Hematopoietic multipotent progenitor cell treated with erythropoietin and hydrocortisone succinate and interleukin-3 and kit ligand, for 15 days (in vitro differentiated cells): ENCODE measurements at regions not wholly inside any gene's neighbourhood (a gene's known extent, or its start where the extent isn't known, plus 50 kb on each side); places are given as distances from the start of the nearest gene placed in this dataset.

Experiments used
- DNase-seq: peaks from one replicate; pipeline ENCODE4 v3.0.0-alpha.2; 2015; ENCODE audit warnings: low spot score

DNA sequence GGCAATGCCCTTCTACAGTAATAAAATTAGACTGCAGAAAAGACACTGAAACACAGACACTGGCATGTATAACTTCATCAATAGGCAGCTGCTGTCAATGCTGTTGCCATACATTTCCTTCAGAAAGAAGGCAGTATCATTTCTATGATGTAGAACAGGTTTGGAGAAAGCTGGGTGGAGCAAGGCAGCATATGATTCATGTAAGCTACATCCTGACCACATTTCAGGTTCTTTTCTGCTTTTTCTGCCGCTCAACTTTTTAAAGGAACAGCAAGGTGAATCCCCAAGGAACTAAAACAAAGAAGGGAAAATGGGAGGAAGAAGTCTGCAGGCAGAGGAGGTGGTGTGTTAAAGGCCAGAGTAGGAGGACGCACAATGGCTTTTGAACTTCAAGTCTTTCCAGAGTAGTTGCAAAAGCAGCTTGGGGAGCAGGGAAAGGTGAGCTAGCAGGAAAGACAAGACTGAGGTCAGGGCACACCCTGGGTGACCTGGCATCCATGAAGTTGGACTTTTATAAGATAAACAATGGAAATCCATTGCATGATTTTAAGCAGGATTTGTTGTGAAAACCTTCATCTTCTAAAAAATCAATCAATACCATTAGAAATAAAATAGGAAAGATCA, 142.1 kb downstream of the MED10 start:
- DNase-seq, result no peak

DNA sequence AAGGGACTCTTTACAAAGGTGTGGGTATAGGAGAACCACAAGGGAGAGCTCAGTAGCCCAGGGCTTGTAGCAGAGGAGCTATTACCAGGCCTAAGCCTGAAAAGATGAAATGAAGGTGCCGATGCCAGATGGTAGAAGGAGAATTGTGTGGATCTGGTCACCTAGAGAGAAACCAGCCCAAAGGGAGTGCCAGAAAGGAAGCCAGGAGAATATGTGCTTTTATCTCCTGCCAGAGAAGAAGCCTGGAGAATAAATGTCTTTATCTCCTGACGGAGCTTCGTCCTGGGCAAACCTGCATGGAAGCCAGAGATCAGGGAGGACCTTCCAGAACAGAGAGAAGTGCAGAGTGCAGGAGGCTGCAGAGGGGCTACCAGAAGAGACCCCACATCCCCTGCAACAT, 142.6 kb downstream of the MED10 start:
- no peak for DNase-seq

DNA sequence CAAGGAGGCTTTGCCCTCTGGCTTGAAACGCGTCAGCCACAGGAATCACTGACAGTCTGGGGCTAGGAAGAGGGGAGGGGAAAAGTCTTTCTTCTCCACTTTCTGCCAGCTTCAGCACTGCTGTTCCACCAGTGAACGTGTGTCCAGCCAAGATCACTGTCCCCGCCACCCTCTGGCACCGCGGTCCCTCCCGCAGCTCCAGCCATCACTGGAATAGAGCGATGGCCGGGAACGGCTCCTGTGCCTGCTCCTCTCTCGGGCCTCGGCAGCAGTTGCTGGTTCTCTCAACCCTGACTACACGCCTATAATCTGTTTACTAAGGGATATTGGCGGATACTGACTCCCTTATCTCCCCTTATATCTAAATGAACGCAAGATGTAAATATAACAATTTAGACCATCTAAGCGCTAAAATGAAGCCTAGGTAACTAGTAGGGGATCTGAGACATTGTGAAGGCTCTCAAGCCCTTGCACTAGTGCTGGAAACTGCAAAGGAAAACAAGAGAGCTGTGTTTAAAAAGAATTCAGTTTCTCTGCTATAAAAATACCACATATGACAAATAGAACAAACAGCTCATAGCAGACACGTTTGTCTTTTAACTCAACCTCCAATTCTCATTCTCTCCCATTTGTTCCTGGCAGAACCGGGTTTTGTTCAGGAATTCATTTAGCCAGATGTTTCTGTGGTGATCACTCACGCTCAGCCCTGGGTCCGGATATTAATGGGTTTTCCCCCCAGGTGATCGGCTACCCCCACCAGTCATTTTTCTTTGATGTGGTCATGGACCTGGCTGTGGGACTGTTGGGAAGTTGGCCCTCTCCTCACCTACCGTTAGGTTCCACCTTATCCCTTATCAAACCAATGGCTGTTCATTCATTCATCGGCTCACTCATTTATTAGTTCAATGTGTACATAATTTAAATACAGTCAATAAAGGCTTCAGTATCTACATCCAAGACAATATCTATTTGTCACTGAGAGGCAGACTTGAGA, 149.8 kb downstream of the MED10 start:
- DNase-seq, result no peak

DNA sequence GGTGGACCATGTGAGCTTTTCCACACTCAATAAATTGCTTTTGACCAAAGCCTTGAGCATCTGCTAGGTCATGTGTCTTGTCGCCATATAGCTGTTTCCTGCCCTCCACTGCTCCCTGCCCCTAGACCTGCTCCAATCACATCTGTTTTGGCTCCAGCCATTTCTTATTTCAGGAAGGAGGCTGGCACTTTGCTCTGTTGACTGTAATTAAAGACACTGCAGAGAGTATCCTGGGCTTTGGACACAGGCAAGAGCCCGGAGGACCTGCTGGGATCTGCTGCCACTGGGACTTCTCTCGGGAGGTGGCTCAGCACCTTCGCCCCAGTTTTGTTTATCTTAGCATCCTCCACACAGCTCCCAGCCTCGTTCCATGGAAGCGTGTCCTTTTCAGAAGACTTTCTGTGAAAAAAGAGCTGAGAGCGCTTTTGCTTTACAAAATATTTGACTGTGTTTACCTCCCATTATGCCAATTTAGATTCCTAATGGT, 153.2 kb downstream of the MED10 start:
- DNase-seq, result no peak

DNA sequence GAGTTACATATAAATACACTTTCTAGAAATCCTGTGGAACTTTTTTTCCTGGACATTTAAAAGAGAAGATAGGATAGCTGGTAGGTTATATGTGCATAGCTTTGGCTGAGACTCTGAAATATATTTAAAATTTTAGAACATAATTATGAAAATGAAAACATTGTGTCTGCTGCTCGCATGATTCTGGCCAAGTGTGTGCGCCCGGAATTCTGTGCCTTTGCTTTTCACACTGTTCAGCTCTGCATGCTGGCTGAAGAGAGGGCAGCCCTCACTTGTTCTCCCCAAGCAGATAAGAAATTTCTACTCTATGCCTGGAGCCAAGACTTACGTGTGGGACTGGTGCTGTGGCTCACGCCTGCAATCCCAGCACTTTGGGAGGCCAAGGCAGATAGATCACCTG, 153.9 kb downstream of the MED10 start:
- DNase-seq, result no peak

DNA sequence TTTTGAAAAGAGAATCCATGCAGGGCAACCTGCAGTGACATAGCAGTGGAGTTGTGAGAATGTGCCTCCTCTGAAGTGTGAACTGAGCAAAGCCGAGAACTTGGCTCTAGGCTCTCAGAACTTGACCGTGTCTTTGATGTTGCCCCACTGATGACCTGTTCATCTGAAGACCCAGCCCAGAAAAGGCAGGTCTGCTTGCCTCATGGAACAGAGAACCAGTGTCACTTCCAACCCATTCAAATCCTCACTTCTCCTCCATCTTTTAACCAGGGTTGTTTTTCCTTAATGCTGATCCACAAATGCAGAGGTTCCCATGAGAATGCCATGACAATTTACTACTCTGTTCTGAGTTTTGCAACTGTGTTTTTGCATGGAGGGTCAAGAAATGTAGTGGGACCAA, 155.4 kb downstream of the MED10 start:
- DNase-seq, result no peak

DNA sequence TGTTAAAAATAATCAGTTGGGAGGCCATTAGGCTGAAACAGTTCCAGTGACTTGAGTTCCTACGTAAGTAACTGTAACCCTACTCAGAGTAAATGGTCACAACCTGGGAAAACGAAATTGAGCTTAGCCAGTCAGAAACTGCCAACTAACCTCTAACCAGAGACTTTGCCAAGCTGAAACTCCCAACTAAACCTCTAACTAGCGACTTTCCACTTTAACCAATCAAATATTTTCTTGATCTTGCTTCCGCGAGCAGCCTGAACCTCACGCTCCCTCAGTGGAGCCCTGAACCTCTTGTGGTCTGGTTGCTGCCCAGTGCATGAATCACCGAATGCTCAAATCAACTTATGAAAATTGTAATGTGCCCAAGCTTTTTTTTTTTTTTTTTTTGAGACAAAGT, 156.2 kb downstream of the MED10 start:
- DNase-seq, result no peak

DNA sequence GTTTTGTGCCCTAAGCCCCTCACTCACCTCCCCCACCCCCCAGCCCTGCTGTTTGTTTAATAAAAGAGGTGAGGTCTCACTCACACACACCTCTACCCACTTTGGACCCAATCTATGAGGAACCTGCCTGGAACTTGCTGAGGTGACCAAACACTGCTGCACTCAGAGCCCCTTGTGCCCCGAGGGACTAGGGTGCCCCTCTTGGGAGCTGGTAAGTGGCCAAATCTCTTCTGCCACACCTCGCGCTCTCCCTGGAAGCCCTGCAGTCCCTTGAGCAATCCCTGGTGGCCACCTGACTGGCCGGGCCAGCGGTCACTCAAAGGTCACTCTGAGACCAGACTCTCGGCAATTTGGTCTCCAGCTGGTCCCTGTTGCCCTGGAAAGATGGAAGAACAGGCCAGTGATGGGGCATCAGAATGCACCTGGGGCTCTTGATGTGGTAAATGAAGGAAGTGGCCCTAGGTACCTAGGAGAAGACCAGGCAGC, 157.2 kb downstream of the MED10 start:
- DNase-seq, result no peak

DNA sequence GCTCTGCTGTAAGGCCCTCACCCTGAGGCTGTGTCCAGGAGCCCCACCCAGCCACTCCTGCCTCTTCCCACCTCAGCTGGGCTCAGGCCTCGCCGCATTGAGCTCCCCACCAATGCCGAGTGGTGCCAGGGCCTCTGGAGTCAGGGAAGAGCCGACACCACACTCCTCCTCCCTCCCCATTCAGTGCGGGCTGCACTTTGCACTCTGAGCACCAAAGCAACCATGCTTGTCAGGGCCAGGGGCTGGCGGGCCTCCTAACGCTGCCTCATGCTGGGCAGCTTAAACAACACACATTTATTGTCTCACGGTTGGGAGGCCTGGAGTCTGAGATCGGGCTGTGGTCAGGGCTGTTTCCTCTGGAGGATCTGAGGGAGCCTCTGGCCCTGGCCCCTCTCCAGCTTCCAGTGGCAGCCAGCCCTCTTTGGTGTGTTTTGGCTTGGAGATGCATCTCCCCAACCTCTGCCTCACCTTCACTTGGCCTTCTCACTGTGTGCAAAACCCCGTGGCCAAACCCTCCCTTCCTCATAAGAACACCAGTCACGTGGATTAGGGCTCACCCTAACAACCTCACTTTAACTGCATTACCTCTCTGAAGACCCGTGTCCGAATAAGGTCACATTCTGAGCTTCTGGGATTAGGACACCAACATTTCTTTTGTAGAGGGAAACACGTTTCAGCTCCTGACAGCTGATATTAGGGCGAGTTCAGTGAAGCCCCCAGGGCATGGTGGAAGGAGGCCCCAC, 157.8 kb downstream of the MED10 start:
- DNase-seq, result no peak

DNA sequence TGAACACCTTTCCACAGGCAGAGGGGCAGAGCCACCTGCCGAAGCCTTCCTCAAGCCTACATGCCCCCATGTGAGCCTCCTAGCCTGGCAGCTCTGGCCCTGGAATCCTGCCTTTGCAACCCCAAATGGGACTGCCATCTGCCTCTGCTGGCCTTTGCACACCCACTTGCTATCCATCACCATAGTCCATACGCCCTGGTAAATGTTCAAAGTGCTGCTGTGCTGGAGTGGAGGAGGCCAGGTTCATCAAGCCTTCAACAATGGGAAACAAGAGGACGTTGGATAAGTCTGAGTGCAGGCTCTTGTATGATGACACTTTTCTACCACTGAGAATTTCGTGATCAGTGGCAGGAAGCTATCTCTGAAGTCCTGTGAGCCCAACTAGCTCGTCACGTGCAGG, 159.8 kb downstream of the MED10 start:
- no peak for DNase-seq

DNA sequence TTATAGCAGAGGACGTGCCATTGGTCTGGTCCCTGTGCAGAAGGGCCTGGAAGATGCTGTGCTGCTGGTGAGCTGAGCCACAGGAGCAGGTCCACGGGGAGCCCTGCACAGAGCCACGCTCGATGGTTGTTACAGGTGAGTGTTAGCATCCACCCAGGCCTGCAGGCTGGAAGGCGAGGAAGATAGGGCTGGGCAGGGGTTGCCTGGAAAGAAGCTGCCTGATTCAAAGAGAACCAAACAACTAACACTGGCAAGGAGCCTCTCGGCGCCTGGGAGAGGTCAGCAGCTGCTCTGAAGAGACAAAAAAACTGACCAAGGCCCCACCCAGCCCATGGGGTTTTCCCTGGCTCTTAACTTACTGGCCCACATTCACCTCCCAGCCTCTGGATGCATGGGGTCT, 160.2 kb downstream of the MED10 start:
- DNase-seq, result no peak

DNA sequence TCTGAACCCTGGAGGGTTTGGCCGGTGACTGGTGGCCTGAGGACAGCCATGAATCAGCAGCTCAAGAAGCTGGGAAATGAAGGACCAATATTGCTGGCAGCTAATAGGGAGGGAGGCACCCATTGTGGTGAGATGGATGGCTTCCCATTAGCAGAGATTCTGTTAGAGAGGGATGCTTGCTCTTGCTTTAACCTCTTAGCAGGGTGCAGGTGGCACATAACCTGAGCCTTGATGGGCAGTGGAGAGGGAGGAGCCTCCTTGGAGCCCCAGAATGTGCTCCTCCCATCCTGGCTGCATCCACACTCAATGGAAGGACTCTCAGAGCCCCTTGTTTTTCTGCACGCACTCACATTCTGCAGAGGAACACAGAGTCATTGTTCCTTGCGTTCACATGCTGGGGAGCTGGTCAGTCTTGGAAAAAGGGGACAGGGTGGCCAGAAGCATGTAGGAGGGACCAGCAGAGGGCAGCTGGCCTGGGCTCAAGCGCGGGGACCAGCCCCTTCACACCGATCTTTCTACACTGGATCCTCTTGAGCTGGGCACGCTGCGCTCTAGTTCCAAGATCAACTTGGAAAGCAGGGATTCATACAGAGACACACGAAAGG, 161.8 kb downstream of the MED10 start:
- no peak for DNase-seq

DNA sequence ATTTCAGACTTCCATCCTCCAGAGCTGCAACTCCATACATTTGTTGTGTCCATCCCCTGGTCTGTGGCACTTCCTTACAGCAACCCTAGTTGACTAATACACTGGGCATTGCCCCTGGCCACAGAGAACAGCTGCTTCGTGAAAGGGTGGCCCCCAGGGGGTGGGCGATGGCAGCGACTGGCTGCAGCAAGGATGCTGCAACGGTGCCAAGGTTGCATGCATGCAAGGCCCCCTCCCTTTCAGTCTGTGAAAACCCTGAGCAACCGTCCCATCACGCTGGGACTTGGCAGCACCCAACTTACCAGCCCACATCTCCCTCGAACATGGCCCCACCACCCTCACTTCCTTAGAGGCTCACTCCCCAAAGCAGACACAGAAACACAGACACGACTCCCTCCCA, 162.5 kb downstream of the MED10 start:
- no peak for DNase-seq

DNA sequence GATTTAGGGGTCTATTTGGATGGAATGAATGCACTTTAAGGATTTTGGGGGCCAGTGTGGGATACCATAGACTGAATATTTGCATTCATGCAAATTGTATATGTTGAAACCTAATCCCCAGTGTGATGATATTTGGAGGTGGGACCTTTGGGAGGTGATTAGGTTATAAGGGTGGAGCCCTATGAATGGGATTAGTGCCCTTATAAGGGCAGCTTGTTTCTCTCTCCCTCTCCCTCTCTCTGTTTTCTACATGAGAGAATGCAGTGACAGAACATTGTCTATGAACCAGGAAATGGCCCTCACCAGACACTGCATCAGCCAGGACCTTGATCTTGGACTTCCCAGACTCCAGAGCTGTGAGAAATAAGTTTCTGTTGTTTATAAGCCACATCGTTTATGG, 166.1 kb downstream of the MED10 start:
- no peak for DNase-seq

DNA sequence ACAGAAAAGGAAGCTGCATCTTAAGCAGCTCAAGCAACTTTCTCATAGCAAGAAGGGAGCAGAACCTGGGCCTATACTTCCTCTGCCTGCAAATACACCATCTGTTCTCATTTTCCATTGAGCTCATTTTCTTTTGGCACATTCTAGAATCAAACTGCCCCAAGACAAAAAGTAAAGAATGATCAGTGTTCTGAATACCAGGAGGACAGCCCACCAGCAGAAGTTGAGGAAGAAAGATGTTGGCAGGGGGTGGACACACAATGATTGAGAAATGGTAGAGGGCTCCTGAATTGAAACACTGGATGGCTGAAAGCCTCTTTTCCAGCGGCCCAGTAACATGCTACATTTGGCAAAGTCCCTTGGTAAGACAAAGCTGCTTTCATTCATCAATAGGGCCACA, 171.8 kb downstream of the MED10 start:
- DNase-seq, result no peak

DNA sequence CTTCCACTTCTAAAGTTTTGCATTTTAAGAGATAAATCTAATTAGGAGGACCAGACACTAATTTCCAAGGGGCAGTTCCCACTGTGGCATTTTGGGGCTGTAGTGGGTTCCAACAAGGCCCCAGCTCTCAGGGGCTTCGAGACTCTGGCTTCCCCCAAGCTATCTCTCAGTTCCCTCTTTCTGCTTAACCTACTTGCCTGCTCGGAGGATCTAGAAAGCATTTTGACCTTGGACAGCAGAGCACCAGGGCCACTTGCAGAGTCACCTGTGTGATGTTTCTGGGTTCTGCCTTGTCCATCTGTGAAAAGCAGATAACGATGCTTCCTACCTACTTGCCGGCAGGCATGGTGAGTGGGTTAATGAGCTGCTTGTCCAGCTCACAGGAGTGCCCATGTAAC, 175.4 kb downstream of the MED10 start:
- DNase-seq, result no peak

DNA sequence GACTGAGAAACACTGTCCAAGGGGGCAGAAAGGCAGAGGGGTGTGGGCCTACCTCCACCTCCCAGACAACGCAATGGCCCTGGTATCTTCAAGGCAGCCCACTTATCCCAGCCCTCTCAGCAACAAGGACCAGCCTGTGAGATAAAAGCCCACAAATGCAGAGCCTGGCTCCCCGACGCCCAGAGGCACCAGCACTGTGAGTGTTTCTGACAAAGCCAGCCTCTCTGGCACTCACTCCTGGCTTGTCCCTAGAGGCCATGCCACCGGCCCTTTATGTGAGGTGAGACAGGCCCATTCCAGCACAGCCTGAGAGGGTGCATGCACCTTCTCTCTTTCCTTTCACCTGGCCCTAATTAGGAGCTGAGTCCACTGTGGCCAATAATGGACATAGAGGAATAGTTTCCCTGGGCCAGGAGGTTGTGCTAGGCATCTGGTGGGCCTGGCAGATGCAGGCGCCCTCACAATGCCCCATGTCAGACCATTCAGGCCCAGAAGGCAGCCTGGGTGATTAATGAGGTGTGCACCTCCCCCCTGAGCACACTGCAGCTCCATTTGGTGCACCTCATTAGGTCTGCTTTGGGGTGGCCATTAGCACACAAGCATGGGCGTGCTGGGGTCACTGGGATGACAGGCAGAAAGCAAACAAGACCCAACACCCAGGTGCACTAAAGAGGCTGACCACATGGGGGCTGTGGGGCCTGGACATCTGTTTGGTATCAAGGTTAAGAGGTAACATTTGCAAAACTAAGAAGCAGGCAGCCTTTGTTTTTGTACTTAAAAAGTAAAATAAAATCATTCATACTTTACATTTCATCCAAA, 176.0 kb downstream of the MED10 start:
- DNase-seq, result no peak

DNA sequence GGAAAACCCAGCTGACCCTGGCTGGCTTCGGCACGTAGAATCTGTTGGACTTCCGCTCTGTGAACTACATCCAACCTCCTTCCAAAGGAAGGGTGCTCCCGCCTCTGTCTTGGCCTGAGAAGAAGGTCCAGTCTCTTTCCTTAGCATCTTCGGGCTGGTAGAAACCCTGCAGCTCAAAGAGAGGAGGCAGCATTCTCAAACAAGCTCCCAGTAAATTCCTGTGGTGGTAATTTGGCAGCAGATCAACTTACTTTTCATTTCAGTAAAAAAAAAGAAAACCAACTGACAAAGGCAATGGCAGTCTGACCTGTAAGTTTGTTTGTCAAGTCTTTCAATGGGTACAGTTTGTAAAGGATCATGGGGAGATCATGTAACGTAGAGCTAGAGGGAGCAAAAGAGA, 176.7 kb downstream of the MED10 start:
- DNase-seq, result no peak

DNA sequence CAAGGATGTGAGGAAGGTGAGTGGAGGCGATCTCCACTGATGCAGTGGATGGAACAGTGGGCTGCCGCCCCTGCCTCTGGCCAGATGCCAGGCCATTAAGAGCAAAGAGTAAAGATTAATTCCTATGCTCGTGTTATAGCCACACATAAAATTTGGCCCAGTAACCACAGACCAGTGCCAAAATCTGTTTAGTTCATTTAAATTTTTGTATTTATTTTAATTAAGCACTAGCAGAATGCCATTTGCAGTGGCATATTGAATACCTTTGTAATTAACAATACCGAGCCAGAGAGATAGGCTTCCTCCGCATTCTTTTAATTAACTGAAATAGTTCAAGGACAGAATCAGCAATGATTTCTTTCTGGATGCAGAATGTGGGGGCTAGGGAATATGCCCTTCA, 179.8 kb downstream of the MED10 start:
- DNase-seq, result no peak

DNA sequence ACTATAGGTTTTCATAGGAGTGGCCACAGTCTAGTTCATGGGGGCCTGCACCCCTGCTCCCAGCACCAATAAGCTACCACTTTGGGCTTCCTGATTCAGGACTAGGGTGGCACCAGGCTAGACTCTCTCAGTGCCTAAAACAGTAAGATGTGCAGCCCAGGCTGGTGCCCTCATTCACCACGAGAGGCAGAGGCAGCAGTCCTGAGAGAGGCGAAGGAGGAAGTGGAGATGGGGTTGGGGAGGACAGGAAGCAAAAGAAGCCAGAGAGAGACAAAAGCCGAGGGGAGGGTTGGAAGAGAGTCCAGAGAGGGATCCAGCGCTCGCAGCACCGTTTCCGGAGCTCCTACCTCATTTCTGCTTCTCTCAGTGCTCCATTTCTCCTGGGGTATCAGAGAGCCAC, 180.9 kb downstream of the MED10 start:
- no peak for DNase-seq

DNA sequence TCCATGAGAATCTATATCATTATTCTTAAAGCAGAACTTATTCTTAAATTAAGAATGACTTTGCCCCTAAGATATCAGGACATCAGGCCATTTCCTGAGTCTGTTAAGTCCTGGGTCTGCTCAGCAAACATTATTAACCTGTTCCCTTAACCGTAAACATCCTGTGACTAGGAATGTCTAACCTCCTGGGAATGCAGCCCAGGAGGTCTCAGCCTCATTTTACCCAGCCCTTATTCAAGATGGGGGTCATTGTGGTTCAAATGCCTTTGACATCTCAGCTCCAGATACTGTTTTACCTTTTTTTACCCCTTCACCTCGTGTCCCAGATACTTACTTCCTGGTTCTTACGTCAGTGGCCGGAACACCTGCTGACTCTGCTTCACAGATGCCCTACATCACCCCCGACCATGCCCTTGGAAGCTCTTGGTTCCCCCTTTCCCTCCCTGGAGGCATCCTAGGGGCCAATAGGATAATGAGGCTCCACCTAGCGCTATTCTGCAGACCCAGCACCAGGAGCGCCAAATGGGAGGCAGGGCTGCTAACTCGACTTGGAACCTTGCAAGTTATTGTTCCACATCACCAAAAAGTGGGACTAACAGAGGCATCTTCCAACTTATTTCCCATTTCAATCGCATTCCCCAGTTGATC, 182.5 kb downstream of the MED10 start:
- no peak for DNase-seq
